Rectal smooth muscle tissue (tissue), 1 donor: ENCODE measurements at regions not wholly inside any gene's neighbourhood (a gene's known extent, or its start where the extent isn't known, plus 50 kb on each side); places are given as distances from the start of the nearest gene placed in this dataset.
"Not testable (repeated sequence)": the region's sequence is repeated elsewhere in the genome, so short reads cannot be mapped to it uniquely, and the experiment has no call there.

Source experiments
- H3K27ac ChIP-seq: one replicate; pipeline ENCODE4 v1.7.0; 2013; ENCODE audit warnings: low read depth, low read length, inconsistent platforms
- H3K27me3 ChIP-seq: one replicate; pipeline ENCODE4 v1.7.0; 2013; ENCODE audit warnings: low read length; ENCODE audit not compliant: control insufficient read depth, insufficient read depth
- H3K36me3 ChIP-seq: one replicate; pipeline ENCODE4 v1.7.0; 2013; ENCODE audit warnings: low read length; ENCODE audit not compliant: control insufficient read depth, insufficient read depth
- H3K4me1 ChIP-seq: one replicate; pipeline ENCODE4 v1.7.0; 2013; ENCODE audit warnings: low read length; ENCODE audit not compliant: control insufficient read depth, insufficient read depth
- H3K4me3 ChIP-seq: one replicate; pipeline ENCODE4 v1.7.0; 2013; ENCODE audit warnings: low read length
- H3K9ac ChIP-seq: one replicate; pipeline ENCODE4 v1.7.0; 2013; ENCODE audit warnings: low read length

- no peaks in the 10 kb centered on the region for H3K27me3 ChIP-seq
- H3K36me3 ChIP-seq = no peaks in the 10 kb centered on the region
- peaks cover 44% of the 10 kb centered on the region for H3K4me1 ChIP-seq
- peak overlapping the region; percentile 95 for H3K27ac ChIP-seq
- H3K9ac ChIP-seq = no peak overlapping the region
- H3K4me3 ChIP-seq = no peak overlapping the region
Measured at GRCh38 chr1:184882957-184883815, 91.1 kb downstream of the NIBAN1 start.

- H3K9ac ChIP-seq = no peak overlapping the region
- no peak overlapping the region for H3K4me3 ChIP-seq
- peak overlapping the region; percentile 95 for H3K27ac ChIP-seq
- no peaks in the 10 kb centered on the region for H3K36me3 ChIP-seq
- H3K27me3 ChIP-seq = no peaks in the 10 kb centered on the region
- H3K4me1 ChIP-seq = peaks cover 40% of the 10 kb centered on the region
Measured at GRCh38 chr1:184881941-184882913, 92.1 kb downstream of the NIBAN1 start.

DNA sequence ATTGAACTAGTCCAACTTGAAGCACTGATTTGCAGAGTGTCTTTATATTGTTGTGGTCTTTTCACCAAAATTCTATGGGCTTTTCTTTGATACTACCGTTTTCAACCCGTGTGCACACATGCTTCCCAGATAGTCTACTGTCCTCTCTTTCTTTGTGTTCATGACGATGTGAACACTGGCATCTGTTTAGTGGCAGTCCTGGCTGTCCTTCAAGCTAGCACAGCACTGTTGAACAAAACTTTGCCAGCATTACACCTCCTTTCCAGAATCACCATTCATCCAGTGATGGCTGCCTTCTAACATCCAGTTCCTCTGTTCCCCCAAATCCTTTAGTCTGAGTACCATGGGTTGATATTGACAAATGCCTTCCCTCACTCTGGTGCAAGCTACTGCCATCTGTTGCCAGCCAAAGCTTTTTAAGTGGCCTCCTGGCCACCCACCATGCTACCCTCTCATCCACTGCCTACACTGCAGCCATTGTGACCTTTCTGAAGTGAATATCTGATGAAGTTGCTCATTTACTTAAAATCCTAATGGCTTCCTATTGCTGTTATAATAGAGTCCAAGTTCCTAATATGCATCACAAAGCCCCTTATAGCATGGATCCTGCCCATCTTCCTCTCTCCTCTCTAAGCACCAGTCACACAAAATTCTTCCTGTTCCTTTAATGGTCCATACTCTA lies 94.3 kb downstream of the NIBAN1 start:
- H3K27ac ChIP-seq = no peak overlapping the region
- H3K9ac ChIP-seq = no peak overlapping the region
- peaks cover 30% of the 10 kb centered on the region for H3K4me1 ChIP-seq
- H3K27me3 ChIP-seq = no peaks in the 10 kb centered on the region
- no peaks in the 10 kb centered on the region for H3K36me3 ChIP-seq
- no peak overlapping the region for H3K4me3 ChIP-seq

DNA sequence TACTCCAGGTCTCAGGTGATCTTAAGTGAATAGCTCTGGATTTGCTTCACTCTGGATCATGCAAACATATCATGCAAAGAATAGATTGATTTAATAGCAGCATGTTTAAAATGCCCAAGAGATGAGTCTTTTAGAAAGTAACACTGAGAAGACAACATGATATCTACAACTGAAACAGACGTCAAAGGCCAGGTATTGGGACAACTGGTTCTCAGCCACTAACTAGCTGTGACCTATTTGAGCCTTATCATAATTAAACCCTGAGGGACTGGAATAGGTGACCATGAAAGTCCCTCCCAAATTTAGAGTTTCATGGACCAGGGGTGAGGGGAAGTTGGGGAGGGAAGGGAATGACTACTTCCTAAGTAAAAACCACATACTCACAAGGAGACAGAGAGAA lies 95.7 kb downstream of the NIBAN1 start:
- Histone ChIP-seq H3K4me3 (no peak overlapping the region), H3K9ac (no peak overlapping the region), H3K27ac (peak overlapping the region; percentile 21), H3K36me3 (no peaks in the 10 kb centered on the region), H3K4me1 (peaks cover 26% of the 10 kb centered on the region), H3K27me3 (no peaks in the 10 kb centered on the region)

DNA sequence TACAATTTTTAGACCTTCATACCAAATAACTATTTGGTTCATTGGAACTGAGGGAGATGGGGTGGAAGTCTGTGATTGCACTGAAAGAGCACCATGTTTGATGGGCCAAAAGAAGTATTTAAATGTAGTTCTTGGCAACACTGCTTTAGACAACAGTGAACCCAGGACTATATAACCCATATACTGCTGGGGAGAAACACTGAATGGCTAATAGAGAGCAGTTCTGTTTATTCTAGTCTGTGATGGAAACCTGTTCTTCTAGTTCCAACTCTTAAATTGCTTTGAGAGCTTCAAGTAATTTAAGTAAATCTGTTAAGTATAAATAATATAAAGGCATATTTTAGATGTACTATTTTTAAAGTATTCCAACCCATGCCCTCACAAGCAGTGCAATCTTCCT lies 96.3 kb downstream of the NIBAN1 start:
- Histone ChIP-seq H3K9ac (no peak overlapping the region), H3K27me3 (no peaks in the 10 kb centered on the region), H3K4me3 (no peak overlapping the region), H3K27ac (peak overlapping the region; percentile 27), H3K36me3 (no peaks in the 10 kb centered on the region), H3K4me1 (peaks cover 20% of the 10 kb centered on the region)

GRCh38 chr1:184876015-184876414 lies 98.3 kb downstream of the NIBAN1 start:
- not testable (repeated sequence) for H3K4me3 ChIP-seq, H3K4me1 ChIP-seq, H3K36me3 ChIP-seq, H3K27ac ChIP-seq, H3K9ac ChIP-seq, H3K27me3 ChIP-seq

- Histone ChIP-seq H3K4me1 (peaks cover 5% of the 10 kb centered on the region), H3K36me3 (no peaks in the 10 kb centered on the region), H3K4me3 (no peak overlapping the region), H3K27me3 (no peaks in the 10 kb centered on the region), H3K27ac (no peak overlapping the region), H3K9ac (no peak overlapping the region)
Measured at GRCh38 chr1:184875218-184875617, 99.1 kb downstream of the NIBAN1 start.

GRCh38 chr1:184870319-184870718 lies 104.0 kb downstream of the NIBAN1 start:
- Histone ChIP-seq H3K4me3 (no peak overlapping the region), H3K9ac (no peak overlapping the region), H3K4me1 (peaks cover 14% of the 10 kb centered on the region), H3K27me3 (no peaks in the 10 kb centered on the region), H3K27ac (no peak overlapping the region), H3K36me3 (no peaks in the 10 kb centered on the region)

- Histone ChIP-seq H3K4me3 (no peak overlapping the region), H3K27me3 (no peaks in the 10 kb centered on the region), H3K36me3 (no peaks in the 10 kb centered on the region), H3K27ac (peak overlapping the region; percentile 63), H3K4me1 (peaks cover 14% of the 10 kb centered on the region), H3K9ac (no peak overlapping the region)
Measured at GRCh38 chr1:184867866-184868689, 106.2 kb downstream of the NIBAN1 start.

- H3K9ac ChIP-seq = no peak overlapping the region
- H3K27me3 ChIP-seq = no peaks in the 10 kb centered on the region
- H3K4me1 ChIP-seq = peaks cover 14% of the 10 kb centered on the region
- no peaks in the 10 kb centered on the region for H3K36me3 ChIP-seq
- H3K4me3 ChIP-seq = no peak overlapping the region
- peak overlapping the region; percentile 63 for H3K27ac ChIP-seq
Measured at GRCh38 chr1:184866991-184867788, 107.1 kb downstream of the NIBAN1 start.

DNA sequence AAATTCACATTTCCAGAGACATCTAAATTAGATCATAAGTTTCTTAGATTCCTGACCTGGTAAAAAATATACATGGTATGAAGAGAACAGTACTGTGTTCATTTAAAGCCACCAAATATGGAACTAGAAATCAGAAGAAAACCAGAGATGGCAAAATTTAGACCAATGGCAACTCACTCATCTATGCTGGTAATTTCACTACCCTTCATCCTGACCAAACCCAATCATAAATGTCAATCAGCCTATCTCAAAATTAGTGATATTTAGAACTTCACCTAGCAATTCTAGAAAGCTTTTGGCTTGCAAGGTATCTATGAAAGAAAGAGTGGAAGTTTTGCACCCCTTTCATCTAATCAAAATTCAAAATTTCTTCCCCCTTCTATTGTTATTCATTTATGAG lies 107.7 kb downstream of the NIBAN1 start:
- peaks cover 14% of the 10 kb centered on the region for H3K4me1 ChIP-seq
- no peak overlapping the region for H3K9ac ChIP-seq
- H3K4me3 ChIP-seq = no peak overlapping the region
- peak overlapping the region; percentile 63 for H3K27ac ChIP-seq
- H3K36me3 ChIP-seq = no peaks in the 10 kb centered on the region
- no peaks in the 10 kb centered on the region for H3K27me3 ChIP-seq
